A673 (cell line): ENCODE measurements at regions not wholly inside any gene's neighbourhood (a gene's known extent, or its start where the extent isn't known, plus 50 kb on each side); places are given as distances from the start of the nearest gene placed in this dataset.

Source experiments
- BruUV-seq: library from RNA; stranded (reverse); fragments of 400-500 nt; replicated peaks from 2 replicates; lab custom pipeline; 2021; lab: Mats Ljungman, UMichigan
- CTCF ChIA-PET: fragments of 300-600 bp; sonication (Branson Sonifier 250); formaldehyde crosslinking; loops from one replicate; lab custom pipeline; 2022; ENCODE audit warnings: antibody characterized with exemption; lab: Charles Lee
- POLR2A ChIA-PET: fragments of 300-600 bp; sonication (Branson Sonifier 250); formaldehyde crosslinking; loops from one replicate; lab custom pipeline; 2022; ENCODE audit warnings: antibody characterized with exemption; ENCODE audit not compliant: low non-redundant PET; lab: Charles Lee
- DNase-seq: peaks from one replicate; pipeline ENCODE4 v3.0.0-alpha.2; 2015; ENCODE audit warnings: low spot score
- H3K27ac ChIP-seq: fragments of 200-600 bp; sonication (generic); 2 replicates; pipeline ENCODE4 v1.5.1; 2016; ENCODE audit warnings: mixed run types, low read depth, mild to moderate bottlenecking, mixed read lengths, antibody characterized with exemption, low read length; ENCODE audit not compliant: poor library complexity, severe bottlenecking
- H3K27me3 ChIP-seq: fragments of 200-600 bp; sonication (generic); replicated peaks from 2 replicates; pipeline ENCODE4 v1.6.1; 2017; ENCODE audit warnings: mixed run types, low read depth, mild to moderate bottlenecking, mixed read lengths, antibody characterized with exemption, low read length; ENCODE audit not compliant: insufficient read depth, poor library complexity
- H3K36me3 ChIP-seq: fragments of 200-600 bp; sonication (generic); 2 replicates; pipeline ENCODE4 v1.6.1; 2016; ENCODE audit warnings: mixed run types, mild to moderate bottlenecking, mixed read lengths, antibody characterized with exemption, low read length; ENCODE audit not compliant: insufficient read depth, poor library complexity, severe bottlenecking
- H3K4me1 ChIP-seq: fragments of 200-600 bp; sonication (generic); 2 replicates; pipeline ENCODE4 v1.6.1; 2017; ENCODE audit warnings: mixed run types, mild to moderate bottlenecking, mixed read lengths, antibody characterized with exemption, low read length; ENCODE audit not compliant: insufficient read depth, poor library complexity, severe bottlenecking
- H3K4me3 ChIP-seq: fragments of 200-600 bp; sonication (generic); 2 replicates; pipeline ENCODE4 v1.5.1; 2016; ENCODE audit warnings: low read depth, mixed run types, mild to moderate bottlenecking, mixed read lengths, low read length; ENCODE audit not compliant: poor library complexity, severe bottlenecking
- H3K9me3 ChIP-seq: fragments of 200-600 bp; sonication (generic); 2 replicates; pipeline ENCODE4 v1.6.1; 2016; ENCODE audit warnings: mixed run types, low read depth, mild to moderate bottlenecking, mixed read lengths, antibody characterized with exemption, low read length; ENCODE audit not compliant: poor library complexity, severe bottlenecking
- EZH2 ChIP-seq: fragments of 200-600 bp; sonication (generic); IDR thresholded peaks from 2 replicates; pipeline ENCODE4 v1.6.1; 2017; ENCODE audit warnings: borderline replicate concordance, low read depth, mild to moderate bottlenecking, mixed read lengths, antibody characterized with exemption, low read length; ENCODE audit not compliant: poor library complexity, severe bottlenecking
- intact Hi-C: fragments of 100-400 bp; cut with micrococcal nuclease; formaldehyde crosslinking; loops from one replicate; pipeline ENCODE4 v1.10.0; 2022; ENCODE audit not compliant: unreplicated experiment
- TF ChIP-seq, protein P1 (sequence below): fragments of 300-800, 200-600 bp; sonication (generic); conservative IDR thresholded peaks from 2 replicates; pipeline ENCODE4 v1.5.1; 2017; ENCODE audit warnings: low read depth, mild to moderate bottlenecking, antibody characterized with exemption, low read length, moderate library complexity, mixed read lengths

DNA sequence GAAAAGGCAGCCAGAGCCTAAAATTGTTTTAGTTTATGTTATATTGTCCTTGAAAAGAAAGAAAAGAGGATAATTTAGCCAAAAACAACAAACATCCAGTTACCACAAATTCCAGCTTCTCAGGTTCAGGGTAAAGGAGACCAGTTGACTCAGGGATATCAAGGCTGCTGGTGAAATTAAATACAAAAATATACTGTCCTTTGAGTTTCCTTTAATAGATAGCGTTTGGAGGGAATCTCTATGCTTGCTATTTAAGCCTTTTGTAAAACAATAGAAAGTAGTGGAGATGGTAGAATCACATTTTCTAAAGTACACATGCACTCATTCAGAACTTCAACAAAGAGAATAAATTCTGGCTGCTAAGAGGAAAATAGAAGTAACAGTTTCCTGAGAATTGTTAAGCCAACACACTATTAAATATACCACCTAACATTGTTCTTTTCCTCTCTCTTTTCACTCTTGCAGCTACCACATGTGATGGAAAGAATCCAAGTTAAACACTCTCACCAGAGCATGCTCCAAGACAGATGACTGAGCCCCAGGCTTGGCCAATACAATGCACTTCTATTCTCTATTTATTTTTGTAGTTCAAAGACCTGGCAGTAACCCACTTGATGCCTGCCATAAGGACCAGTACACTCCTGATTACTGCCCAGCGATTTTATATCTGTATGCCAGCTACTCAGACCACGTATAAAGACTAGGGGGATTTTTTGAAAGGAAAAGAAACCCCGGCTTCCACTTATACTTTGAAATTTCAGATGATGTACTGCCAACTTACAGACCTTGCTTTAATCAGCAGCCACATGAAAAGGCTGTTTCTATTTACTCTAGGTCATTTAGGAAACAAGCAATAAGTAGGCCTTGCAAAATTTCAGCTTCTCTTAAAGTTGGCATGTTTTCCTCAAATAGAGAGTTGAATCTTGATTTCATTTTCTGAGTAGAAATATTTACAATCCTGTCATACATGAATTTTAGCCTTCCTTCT is 756.9 kb downstream of the FAT4 start:
- intact Hi-C loops = no loop called here
- no peak overlapping the region for H3K4me3 ChIP-seq
- ChIA-PET POLR2A (no interaction called here), CTCF (no interaction called here)
- no peak overlapping the region for H3K27ac ChIP-seq
- H3K4me1 ChIP-seq = no peaks in the 10 kb centered on the region
- no TSS peak for BruUV-seq
- TF ChIP-seq, protein P1, sequence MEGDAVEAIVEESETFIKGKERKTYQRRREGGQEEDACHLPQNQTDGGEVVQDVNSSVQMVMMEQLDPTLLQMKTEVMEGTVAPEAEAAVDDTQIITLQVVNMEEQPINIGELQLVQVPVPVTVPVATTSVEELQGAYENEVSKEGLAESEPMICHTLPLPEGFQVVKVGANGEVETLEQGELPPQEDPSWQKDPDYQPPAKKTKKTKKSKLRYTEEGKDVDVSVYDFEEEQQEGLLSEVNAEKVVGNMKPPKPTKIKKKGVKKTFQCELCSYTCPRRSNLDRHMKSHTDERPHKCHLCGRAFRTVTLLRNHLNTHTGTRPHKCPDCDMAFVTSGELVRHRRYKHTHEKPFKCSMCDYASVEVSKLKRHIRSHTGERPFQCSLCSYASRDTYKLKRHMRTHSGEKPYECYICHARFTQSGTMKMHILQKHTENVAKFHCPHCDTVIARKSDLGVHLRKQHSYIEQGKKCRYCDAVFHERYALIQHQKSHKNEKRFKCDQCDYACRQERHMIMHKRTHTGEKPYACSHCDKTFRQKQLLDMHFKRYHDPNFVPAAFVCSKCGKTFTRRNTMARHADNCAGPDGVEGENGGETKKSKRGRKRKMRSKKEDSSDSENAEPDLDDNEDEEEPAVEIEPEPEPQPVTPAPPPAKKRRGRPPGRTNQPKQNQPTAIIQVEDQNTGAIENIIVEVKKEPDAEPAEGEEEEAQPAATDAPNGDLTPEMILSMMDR = no peak
- TF ChIP-seq EZH2 = no peak
- no peaks in the 10 kb centered on the region for H3K36me3 ChIP-seq
- no peaks in the 10 kb centered on the region for H3K9me3 ChIP-seq
- H3K27me3 ChIP-seq = no peaks in the 10 kb centered on the region
- no peak for DNase-seq

DNA sequence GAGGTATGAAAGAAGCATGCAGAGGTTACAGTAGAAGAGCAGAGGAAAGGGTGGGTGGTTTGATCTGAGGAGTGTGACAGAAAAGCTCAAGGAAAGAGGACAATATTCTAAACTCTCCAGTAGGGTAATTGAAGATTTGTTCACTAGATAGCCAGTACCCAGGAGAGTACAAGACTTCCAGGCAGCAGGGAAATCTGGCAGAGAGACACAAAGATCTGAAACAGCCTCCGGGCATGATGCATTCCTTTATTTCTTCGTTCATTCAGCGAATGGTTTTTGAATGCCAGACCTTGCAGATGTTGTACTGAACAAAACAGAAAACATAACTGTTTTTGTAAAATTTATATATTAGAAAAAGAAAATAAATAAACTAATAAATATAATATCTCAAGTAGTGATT is 766.6 kb downstream of the FAT4 start:
- Histone ChIP-seq H3K27ac (no peak overlapping the region), H3K4me1 (no peaks in the 10 kb centered on the region), H3K27me3 (no peaks in the 10 kb centered on the region), H3K36me3 (no peaks in the 10 kb centered on the region), H3K4me3 (no peak overlapping the region), H3K9me3 (no peaks in the 10 kb centered on the region)
- intact Hi-C loops = no loop called here
- no peak for TF ChIP-seq EZH2
- TF ChIP-seq, protein P1 = no peak
- BruUV-seq = no TSS peak
- POLR2A ChIA-PET = no interaction called here
- CTCF ChIA-PET = no interaction called here
- DNase-seq = peak; percentile 3

DNA sequence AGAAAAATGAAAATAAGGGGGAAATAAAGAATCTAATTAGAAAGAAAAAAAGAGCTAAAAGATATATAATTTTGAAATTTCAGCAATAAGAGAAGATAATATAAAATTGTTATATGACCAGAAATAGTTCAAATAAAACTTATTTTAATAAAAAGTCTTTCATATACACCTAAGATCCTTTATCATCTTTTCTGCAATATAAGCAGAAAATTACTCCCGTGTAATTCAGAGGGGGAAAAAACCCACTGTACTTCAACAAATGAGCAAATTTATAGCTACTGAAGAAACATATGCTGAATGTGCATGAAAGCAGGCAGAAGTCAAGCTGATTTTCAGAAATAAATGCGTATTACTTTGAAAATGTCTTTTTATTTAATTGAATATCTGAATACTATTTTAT is 771.3 kb downstream of the FAT4 start:
- intact Hi-C loops = no loop called here
- no TSS peak for BruUV-seq
- TF ChIP-seq EZH2 = no peak
- TF ChIP-seq, protein P1 = no peak
- ChIA-PET POLR2A (no interaction called here), CTCF (no interaction called here)
- Histone ChIP-seq H3K9me3 (no peaks in the 10 kb centered on the region), H3K27ac (no peak overlapping the region), H3K27me3 (no peaks in the 10 kb centered on the region), H3K4me3 (no peak overlapping the region), H3K36me3 (no peaks in the 10 kb centered on the region), H3K4me1 (no peaks in the 10 kb centered on the region)
- no peak for DNase-seq
